Right ventricle myocardium superior (tissue), 1 donor: ENCODE measurements at regions not wholly inside any gene's neighbourhood (a gene's known extent, or its start where the extent isn't known, plus 50 kb on each side); places are given as distances from the start of the nearest gene placed in this dataset.
"Not testable (repeated sequence)": the region's sequence is repeated elsewhere in the genome, so short reads cannot be mapped to it uniquely, and the experiment has no call there.

Source experiments
- ATAC-seq: fragments of 200-7000 bp; cut with Tn5 transposase; one replicate; pipeline ENCODE4 v1.9.1; 2020; ENCODE audit warnings: mild to moderate bottlenecking; ENCODE audit not compliant: poor library complexity
- DNase-seq: peaks from one replicate; pipeline ENCODE4 v3.0.0-alpha.2; 2020
- intact Hi-C: fragments of 100-400 bp; cut with DNase I; formaldehyde crosslinking; loops from one replicate; pipeline ENCODE4 v1.11.2; 2022
- donor health status: DM: no; HTN: yes; CAD: no; lungs with severe emphysema.

GRCh38 chr17:445839-446238 is 93.2 kb upstream of the RPH3AL start, which contains the start of gene RFLNB:
RFLNB (minus strand) TSS chr17:445939.
- DNase-seq, ATAC-seq, intact Hi-C loops: not testable (repeated sequence)

- DNase-seq (no peak), ATAC-seq (no peak)
- intact Hi-C loops, result no loop called here
These were observed 92.4 kb upstream of the RPH3AL start for GRCh38 chr17:444879-445454.

- intact Hi-C loops, result no loop called here
- DNase-seq (no peak), ATAC-seq (no peak)
These were observed 90.5 kb upstream of the RPH3AL start for GRCh38 chr17:443109-443508.

- ATAC-seq (no peak), DNase-seq (no peak)
- intact Hi-C loops, result no loop called here
These were observed 88.7 kb upstream of the RPH3AL start for GRCh38 chr17:441155-441950.

GRCh38 chr17:438191-438590 is 85.6 kb upstream of the RPH3AL start:
- intact Hi-C loops, result no loop called here

GRCh38 chr17:437545-437944 is 84.9 kb upstream of the RPH3AL start:
- intact Hi-C loops, result no loop called here
- no peak for ATAC-seq
- DNase-seq, result no peak

More at GRCh38 chr17:438191-438590, 85.6 kb upstream of the RPH3AL start:
- DNase-seq, result no peak
- ATAC-seq, result no peak

- intact Hi-C loops, result no loop called here
- DNase-seq (no peak), ATAC-seq (no peak)
These were observed 84.0 kb upstream of the RPH3AL start for GRCh38 chr17:436571-436970.

GRCh38 chr17:432471-432870 is 79.9 kb upstream of the RPH3AL start:
- intact Hi-C loops, ATAC-seq, DNase-seq: not testable (repeated sequence)

GRCh38 chr17:431494-431893 is 78.9 kb upstream of the RPH3AL start:
- ATAC-seq, result no peak
- intact Hi-C loops, result no loop called here
- no peak for DNase-seq

- intact Hi-C loops, result no loop called here
- DNase-seq (no peak), ATAC-seq (no peak)
These were observed 77.0 kb upstream of the RPH3AL start for GRCh38 chr17:429589-429988.

GRCh38 chr17:428414-428813 is 75.8 kb upstream of the RPH3AL start:
- intact Hi-C loops, result no loop called here
- no peak for ATAC-seq
- no peak for DNase-seq

GRCh38 chr17:427891-428290 is 75.3 kb upstream of the RPH3AL start:
- ATAC-seq (no peak), DNase-seq (no peak)
- intact Hi-C loops, result no loop called here

- DNase-seq (no peak), ATAC-seq (no peak)
- intact Hi-C loops, result no loop called here
These were observed 74.7 kb upstream of the RPH3AL start for GRCh38 chr17:427327-427726.

GRCh38 chr17:422196-422930 is 69.8 kb upstream of the RPH3AL start:
- DNase-seq (no peak), ATAC-seq (no peak)
- intact Hi-C loops, result no loop called here

GRCh38 chr17:420479-421175 is 68.0 kb upstream of the RPH3AL start:
- DNase-seq (no peak), ATAC-seq (no peak)
- intact Hi-C loops, result no loop called here

- intact Hi-C loops, result no loop called here
- DNase-seq (no peak), ATAC-seq (no peak)
These were observed 66.6 kb upstream of the RPH3AL start for GRCh38 chr17:419073-419735.

GRCh38 chr17:418421-418751 is 65.8 kb upstream of the RPH3AL start:
- ATAC-seq (no peak), DNase-seq (no peak)
- intact Hi-C loops, result no loop called here

GRCh38 chr17:417691-418420 is 65.2 kb upstream of the RPH3AL start:
- no peak for ATAC-seq

More at GRCh38 chr17:417691-418420, 65.2 kb upstream of the RPH3AL start:
- DNase-seq, result no peak
- intact Hi-C loops, result no loop called here
